ENCODE measurements at regions not wholly inside any gene's neighbourhood (a gene's known extent, or its start where the extent isn't known, plus 50 kb on each side); places are given as distances from the start of the nearest gene placed in this dataset.

DNA sequence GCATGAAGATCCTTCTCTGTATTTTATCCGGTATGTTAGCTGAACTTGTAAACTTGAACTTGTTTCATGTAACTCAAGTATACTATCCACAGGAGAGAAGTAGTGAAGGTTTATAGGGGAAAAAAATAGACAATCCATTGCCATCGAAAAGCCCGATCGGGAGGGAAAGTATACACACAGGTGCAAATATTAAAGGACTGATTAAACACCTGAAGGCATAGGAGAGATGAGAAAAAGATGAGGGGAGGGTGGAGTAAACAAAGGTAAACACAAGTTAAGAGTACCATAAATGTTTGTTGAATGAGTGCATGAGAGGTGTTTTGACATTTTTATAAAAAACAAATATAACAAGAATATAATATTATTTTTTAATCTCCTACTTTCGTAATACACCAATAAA, 64.3 kb upstream of the CITED2 start:
- DNase-seq (ENCODE audit: low read depth), result no peak

DNA sequence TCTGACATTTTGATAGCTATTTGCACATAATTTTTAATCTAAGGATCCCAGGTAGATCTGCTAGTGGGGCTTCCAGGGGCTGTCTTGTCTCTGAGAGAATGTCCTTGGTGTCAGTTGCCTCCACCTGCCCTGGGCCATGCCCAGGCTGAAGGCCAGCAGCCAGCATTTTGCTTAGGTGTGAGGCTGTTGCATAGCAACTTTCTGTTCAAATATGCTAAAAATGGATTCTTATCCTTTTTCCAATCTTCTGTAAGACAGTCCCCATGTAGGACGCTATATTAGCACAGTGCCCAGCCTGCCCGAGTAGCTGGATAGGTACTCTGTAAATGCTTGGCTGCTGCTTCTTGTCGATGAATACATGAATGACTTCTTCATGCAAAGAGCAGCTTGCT, 62.5 kb upstream of the CITED2 start:
- no peak for DNase-seq (ENCODE audit: low read depth)

DNA sequence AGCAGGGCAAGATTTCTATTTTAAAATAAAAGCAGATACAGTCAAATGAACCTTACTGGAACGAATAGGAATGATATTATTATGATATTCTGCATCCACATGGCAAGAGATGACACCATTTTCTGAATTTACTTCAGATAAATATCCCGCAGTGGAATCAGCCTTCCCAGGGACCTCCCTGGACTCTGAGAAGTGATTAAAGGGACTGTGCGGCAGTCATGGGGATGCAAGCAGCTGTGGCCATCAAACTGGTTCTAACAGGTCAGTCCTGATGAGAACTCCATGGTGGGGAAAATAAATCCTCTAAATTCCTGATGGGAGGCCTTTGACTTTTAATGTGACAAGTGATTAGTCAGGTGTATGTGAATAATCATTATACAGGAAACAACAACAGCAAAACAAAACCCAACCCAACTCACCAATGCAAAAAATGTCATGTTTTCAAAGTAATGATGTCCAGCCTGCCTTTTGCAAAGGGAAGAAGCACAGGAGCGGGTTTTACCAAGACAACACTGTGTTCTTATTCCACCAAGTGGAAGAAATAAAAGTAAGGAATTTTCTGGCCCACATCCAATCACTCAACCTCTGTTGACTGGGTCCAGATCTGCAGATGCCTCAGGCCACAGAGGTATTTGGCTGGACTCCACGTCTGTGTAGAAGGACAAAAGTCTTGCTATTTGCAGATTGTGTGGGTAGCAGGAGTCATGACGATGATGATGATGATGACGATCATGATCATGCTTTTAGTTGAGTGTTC, 61.9 kb upstream of the CITED2 start:
- no peak for DNase-seq (ENCODE audit: low read depth)

DNA sequence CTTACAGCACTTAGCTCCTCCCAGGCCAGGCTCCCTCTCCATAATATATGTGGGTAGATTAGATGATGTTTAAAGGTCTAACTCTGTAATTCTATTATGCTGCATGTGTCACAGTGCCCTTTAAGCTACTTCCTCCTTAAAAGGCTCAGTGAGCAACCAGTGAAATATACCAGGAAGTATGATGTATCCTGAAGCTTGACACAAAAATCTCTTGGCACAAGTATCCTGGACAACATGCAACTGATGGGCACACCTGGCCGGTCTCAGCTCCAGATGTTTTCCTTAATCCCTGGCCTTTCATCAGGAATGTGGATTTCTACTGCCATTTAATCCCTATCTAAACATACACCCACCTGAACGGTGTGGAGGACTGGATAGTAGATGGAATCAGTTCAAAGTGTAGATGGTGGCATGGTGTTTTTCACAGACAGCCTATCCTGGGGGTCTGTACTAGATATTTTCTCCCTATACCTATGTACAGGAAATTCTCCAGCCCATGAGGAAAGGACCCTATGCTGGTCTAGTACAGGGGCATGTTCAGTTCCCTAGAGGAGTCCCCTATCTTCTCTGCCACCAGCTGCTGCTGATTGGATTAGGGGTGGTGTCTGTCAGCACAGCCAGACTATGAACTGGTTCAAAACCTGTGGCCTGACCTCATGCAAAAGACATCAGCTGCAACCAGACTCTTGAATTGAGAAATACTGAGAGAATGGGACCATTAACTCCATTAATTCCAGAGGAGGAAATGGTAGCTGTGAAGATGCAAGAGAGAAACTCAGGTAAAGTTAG, 59.4 kb upstream of the CITED2 start:
- DNase-seq (ENCODE audit: low read depth), result no peak

DNA sequence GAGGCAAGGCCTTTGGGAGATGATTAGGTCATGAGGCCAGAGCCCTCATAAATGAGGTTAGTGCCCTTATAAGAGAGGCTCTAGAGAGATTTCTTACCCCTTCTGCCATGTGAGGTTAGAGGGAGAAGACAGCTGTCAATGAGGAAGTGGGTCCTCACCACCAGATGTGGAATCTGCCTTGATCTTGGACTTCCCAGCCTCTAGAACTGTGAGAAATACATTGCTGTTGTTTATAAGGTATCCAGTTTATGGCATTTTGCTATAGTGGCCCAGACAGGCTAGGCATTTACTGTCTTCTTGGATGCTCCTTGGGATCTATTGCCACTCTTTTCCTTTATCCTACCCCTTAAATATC, 57.1 kb upstream of the CITED2 start:
- DNase-seq (ENCODE audit: low read depth), result no peak

GRCh38 chr6:139430899-139431601, 56.6 kb upstream of the CITED2 start:
- DNase-seq (ENCODE audit: low read depth), result no peak

DNA sequence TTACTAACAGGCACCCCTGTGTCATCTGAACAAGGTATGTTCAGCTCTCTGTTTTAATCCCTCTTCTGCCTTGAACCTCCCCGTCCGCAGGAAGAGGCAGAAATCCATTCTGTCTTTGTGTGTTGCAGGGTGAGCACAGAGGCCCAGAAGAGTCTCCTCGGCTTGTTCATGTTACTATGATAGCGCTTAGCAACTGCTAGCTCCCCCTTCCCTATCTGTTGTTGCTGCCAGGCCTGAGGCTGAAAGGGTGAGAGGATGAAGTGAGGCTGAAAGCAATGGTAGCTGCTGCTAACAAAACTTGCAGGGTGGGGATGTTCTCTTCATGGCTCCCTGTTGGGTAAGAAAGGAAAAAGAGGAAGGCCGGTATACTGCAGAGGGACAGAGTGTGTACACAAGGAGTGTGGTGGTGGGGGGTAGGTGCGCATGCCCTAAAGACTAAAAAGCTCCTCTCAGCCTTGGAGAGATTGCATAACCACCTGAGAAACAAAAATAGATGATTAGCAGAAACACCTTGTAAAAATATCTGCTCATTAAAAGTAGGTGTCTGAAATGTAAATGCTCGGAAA, 55.2 kb upstream of the CITED2 start:
- no peak for DNase-seq (ENCODE audit: low read depth)

- no peak for DNase-seq (ENCODE audit: low read depth)
Observed at GRCh38 chr6:139427199-139427598, 52.8 kb upstream of the CITED2 start.

DNA sequence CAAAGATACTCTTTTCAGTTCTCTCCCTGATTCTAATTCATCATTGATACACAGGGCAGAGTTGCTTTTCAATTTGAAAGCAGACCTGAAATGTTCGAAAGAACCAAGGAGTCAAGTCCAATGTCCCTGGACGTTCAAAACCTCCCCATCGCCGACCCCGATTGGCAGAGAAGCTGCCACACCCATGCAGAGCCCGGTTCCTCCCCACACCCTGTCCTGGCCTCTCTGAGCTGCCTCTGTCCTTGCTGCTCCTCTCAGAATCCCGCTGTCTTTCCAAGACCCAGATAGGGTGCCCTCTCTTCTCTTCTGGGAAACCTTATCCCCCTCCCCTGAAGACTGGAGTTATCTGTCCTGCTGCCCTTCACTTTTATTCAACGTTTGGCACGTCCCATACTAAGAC, 52.3 kb upstream of the CITED2 start:
- no peak for DNase-seq (ENCODE audit: low read depth)

GRCh38 chr6:139425780-139426179, 51.3 kb upstream of the CITED2 start:
- DNase-seq (ENCODE audit: low read depth), result no peak

GRCh38 chr6:139423971-139424667, 49.7 kb upstream of the CITED2 start:
- no peak for DNase-seq (ENCODE audit: low read depth)
